ENCODE measurements at regions not wholly inside any gene's neighbourhood (a gene's known extent, or its start where the extent isn't known, plus 50 kb on each side); places are given as distances from the start of the nearest gene placed in this dataset.
"Not testable (repeated sequence)": the region's sequence is repeated elsewhere in the genome, so short reads cannot be mapped to it uniquely, and the experiment has no call there.

GRCh38 chr19:28575312-28575711 is 637.6 kb downstream of the UQCRFS1 start:
- H3K27ac ChIP-seq (ENCODE audit: extremely low read depth, low read depth, low read length); H3K36me3 ChIP-seq (ENCODE audit: control insufficient read depth in 2 of 2, insufficient read depth in 1 of 2, low read length in 2 of 2); POLR2A ChIA-PET; CTCF ChIA-PET; H3K9me3 ChIP-seq (ENCODE audit: control insufficient read depth, insufficient read depth, low read depth, low read length); H3K4me1 ChIP-seq (ENCODE audit: control insufficient read depth, insufficient read depth, low read length); H3K4me3 ChIP-seq (ENCODE audit: low read depth, low read length): not testable (repeated sequence)
- TF ChIP-seq EGR2 (tag by site-specific recombination; IDR thresholded peaks at IDR 0.05; ENCODE audit: low read depth), result peak; percentile 90
- peak; percentile 80 for TF ChIP-seq ZFHX2 (tag by site-specific recombination; conservative IDR thresholded peaks at IDR 0.05)

DNA sequence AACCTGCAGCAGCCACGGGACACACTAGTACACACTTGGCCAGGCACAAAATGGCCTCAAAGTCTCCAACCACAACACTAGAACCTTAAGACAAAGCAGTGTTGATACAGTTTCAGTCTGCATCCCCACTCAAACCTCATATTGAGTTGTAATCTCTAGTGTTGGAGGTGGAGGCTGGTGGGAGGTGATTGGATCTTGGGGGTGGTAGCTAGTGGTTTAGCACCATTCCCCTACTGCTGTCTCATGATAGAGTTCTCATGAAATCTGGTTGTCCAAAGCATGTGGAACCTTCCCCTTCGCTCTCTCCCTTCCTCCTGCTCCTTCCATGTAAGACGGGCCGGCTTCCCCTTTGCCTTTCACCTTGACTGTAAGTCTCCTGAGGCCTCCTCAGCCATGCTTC is 638.7 kb downstream of the UQCRFS1 start:
- peaks cover 7% of the 10 kb centered on the region for H3K4me1 ChIP-seq (ENCODE audit: control insufficient read depth, insufficient read depth, low read length)
- H3K9me3 ChIP-seq (ENCODE audit: control insufficient read depth, insufficient read depth, low read depth, low read length), result no peaks in the 10 kb centered on the region
- ChIA-PET POLR2A (no interaction called here), CTCF (interaction anchor here (1.1 kb wide), 1 partner anchor 12 kb away, joined by 4 read pairs; no protein-coding TSS in a partner anchor)
- no peak overlapping the region for H3K4me3 ChIP-seq (ENCODE audit: low read depth, low read length)
- no peak overlapping the region for H3K27ac ChIP-seq (ENCODE audit: extremely low read depth, low read depth, low read length)
- H3K36me3 ChIP-seq (ENCODE audit: control insufficient read depth in 2 of 2, insufficient read depth in 1 of 2, low read length in 2 of 2), result no peaks in the 10 kb centered on the region; a peak in 1 of 3 replicates
- TF ChIP-seq PRDM4 (tag by site-specific recombination; IDR thresholded peaks at IDR 0.05) (no peak), ZBTB7A (tag by site-specific recombination; IDR thresholded peaks at IDR 0.05; ENCODE audit: low read depth) (no peak), ZNF266 (tag by site-specific recombination; IDR thresholded peaks at IDR 0.05; ENCODE audit: low read depth) (no peak), ZNF426 (tag by site-specific recombination; IDR thresholded peaks at IDR 0.05) (no peak), KLF1 (tag by site-specific recombination; IDR thresholded peaks at IDR 0.05) (no peak), ZNF837 (tag by site-specific recombination; IDR thresholded peaks at IDR 0.05) (no peak), SP3 (tag by site-specific recombination; IDR thresholded peaks at IDR 0.05) (no peak), ZNF19 (tag by site-specific recombination; IDR thresholded peaks at IDR 0.05; ENCODE audit: low read depth) (no peak), REPIN1 (tag by site-specific recombination; IDR thresholded peaks at IDR 0.05; ENCODE audit: low read depth) (no peak), ZBTB26 (tag by site-specific recombination; optimal IDR thresholded peaks at IDR 0.05) (no peak)
- TF ChIP-seq, protein P1, sequence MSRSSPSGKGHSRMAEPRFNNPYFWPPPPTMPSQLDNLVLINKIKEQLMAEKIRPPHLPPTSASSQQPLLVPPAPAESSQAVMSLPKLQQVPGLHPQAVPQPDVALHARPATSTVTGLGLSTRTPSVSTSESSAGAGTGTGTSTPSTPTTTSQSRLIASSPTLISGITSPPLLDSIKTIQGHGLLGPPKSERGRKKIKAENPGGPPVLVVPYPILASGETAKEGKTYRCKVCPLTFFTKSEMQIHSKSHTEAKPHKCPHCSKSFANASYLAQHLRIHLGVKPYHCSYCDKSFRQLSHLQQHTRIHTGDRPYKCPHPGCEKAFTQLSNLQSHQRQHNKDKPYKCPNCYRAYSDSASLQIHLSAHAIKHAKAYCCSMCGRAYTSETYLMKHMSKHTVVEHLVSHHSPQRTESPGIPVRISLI (tag by site-specific recombination; IDR thresholded peaks at IDR 0.05), result no peak

DNA sequence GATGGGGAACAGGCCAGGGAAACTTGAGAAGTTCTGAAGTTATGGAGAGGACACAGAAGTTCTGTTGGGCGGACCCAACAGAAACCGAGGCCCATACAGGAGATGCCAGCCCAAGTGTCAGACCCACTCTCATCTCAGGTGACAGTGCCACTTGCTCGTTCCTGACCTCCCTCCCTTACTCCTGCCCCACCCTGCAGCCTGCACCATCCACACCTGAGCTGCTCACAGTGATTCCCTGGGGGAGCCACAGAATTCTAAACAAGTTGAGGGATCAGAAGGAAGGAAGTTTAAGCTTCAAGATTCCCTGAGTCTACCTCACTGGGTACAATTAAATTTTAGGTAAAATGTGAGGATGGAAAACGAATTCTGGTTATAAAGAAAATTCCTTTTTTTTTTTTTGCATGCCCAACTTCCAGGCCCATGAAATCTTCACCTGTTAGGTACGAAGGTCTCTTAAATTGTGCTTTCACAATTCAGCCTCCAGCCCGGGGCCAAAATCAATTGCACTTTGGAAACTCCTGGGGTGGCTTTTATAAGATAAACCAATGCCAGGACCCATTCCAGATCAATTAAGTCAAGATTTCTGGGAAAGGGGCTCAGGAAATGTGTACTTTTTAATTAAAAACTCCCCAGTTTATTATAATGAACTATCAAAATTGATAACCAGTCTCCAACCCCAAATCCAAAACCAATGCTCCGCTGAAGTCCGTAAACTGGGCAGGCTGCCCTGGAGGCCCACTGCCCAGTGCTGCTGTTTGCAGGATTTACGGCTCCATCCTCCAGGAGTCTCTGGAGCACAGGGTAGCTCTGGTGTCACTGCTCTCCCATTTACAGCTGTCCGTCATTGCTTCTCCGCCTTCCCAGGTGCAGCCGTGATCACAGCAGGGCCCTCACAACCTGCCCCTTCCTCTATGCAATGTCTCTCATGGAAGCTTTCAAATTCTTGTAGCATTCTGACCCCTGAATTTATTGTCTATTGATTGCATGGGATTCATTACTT is 643.5 kb downstream of the UQCRFS1 start:
- no peak overlapping the region for H3K27ac ChIP-seq (ENCODE audit: extremely low read depth, low read depth, low read length)
- no peaks in the 10 kb centered on the region for H3K4me1 ChIP-seq (ENCODE audit: control insufficient read depth, insufficient read depth, low read length)
- no peak overlapping the region for H3K4me3 ChIP-seq (ENCODE audit: low read depth, low read length)
- H3K9me3 ChIP-seq (ENCODE audit: control insufficient read depth, insufficient read depth, low read depth, low read length), result no peaks in the 10 kb centered on the region
- POLR2A ChIA-PET, result no interaction called here
- no peaks in the 10 kb centered on the region; a peak in 1 of 3 replicates for H3K36me3 ChIP-seq (ENCODE audit: control insufficient read depth in 2 of 2, insufficient read depth in 1 of 2, low read length in 2 of 2)
- CTCF ChIA-PET, result interaction anchor here (0.7 to 1.4 kb wide), 5 partner anchors 21 to 1073 kb away, joined by 3 to 5 read pairs (median 4); no protein-coding TSS in a partner anchor
- TF ChIP-seq, protein P2, sequence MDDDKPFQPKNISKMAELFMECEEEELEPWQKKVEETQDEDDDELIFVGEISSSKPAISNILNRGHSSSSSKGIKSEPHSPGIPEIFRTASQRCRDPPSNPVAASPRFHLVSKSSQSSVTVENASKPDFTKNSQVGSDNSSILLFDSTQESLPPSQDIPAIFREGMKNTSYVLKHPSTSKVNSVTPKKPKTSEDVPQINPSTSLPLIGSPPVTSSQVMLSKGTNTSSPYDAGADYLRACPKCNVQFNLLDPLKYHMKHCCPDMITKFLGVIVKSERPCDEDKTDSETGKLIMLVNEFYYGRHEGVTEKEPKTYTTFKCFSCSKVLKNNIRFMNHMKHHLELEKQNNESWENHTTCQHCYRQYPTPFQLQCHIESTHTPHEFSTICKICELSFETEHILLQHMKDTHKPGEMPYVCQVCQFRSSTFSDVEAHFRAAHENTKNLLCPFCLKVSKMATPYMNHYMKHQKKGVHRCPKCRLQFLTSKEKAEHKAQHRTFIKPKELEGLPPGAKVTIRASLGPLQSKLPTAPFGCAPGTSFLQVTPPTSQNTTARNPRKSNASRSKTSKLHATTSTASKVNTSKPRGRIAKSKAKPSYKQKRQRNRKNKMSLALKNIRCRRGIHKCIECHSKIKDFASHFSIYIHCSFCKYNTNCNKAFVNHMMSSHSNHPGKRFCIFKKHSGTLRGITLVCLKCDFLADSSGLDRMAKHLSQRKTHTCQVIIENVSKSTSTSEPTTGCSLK (tag by site-specific recombination; IDR thresholded peaks at IDR 0.05), result no peak
- TF ChIP-seq, protein P3, sequence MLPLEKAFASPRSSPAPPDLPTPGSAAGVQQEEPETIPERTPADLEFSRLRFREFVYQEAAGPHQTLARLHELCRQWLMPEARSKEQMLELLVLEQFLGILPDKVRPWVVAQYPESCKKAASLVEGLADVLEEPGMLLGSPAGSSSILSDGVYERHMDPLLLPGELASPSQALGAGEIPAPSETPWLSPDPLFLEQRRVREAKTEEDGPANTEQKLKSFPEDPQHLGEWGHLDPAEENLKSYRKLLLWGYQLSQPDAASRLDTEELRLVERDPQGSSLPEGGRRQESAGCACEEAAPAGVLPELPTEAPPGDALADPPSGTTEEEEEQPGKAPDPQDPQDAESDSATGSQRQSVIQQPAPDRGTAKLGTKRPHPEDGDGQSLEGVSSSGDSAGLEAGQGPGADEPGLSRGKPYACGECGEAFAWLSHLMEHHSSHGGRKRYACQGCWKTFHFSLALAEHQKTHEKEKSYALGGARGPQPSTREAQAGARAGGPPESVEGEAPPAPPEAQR (tag by site-specific recombination; IDR thresholded peaks at IDR 0.05), result no peak
- TF ChIP-seq ZNF280D (tag by site-specific recombination; IDR thresholded peaks at IDR 0.05), result no peak
